Hepatocyte (in vitro differentiated cells): ENCODE measurements at regions not wholly inside any gene's neighbourhood (a gene's known extent, or its start where the extent isn't known, plus 50 kb on each side); places are given as distances from the start of the nearest gene placed in this dataset.
"Not testable (repeated sequence)": the region's sequence is repeated elsewhere in the genome, so short reads cannot be mapped to it uniquely, and the experiment has no call there.

Source experiments
- EZH2 ChIP-seq: fragments of 200-600 bp; sonication (generic); IDR thresholded peaks from 2 replicates; pipeline ENCODE4 v1.6.1; 2016; ENCODE audit warnings: antibody characterized with exemption, mild to moderate bottlenecking, borderline replicate concordance
- EZH2phosphoT487 ChIP-seq: fragments of 200-600 bp; sonication (generic); IDR thresholded peaks from one replicate; pipeline ENCODE4 v1.6.1; 2018; ENCODE audit warnings: antibody characterized with exemption, mild to moderate bottlenecking, low read depth, moderate library complexity; ENCODE audit not compliant: unreplicated experiment, severe bottlenecking
- TF ChIP-seq, protein P1 (sequence below): fragments of 200-600 bp; sonication (generic); IDR thresholded peaks from 2 replicates; pipeline ENCODE4 v1.5.1; 2016; ENCODE audit warnings: antibody characterized with exemption, mild to moderate bottlenecking; ENCODE audit not compliant: poor library complexity

- TF ChIP-seq, protein P1, sequence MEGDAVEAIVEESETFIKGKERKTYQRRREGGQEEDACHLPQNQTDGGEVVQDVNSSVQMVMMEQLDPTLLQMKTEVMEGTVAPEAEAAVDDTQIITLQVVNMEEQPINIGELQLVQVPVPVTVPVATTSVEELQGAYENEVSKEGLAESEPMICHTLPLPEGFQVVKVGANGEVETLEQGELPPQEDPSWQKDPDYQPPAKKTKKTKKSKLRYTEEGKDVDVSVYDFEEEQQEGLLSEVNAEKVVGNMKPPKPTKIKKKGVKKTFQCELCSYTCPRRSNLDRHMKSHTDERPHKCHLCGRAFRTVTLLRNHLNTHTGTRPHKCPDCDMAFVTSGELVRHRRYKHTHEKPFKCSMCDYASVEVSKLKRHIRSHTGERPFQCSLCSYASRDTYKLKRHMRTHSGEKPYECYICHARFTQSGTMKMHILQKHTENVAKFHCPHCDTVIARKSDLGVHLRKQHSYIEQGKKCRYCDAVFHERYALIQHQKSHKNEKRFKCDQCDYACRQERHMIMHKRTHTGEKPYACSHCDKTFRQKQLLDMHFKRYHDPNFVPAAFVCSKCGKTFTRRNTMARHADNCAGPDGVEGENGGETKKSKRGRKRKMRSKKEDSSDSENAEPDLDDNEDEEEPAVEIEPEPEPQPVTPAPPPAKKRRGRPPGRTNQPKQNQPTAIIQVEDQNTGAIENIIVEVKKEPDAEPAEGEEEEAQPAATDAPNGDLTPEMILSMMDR, result not testable (repeated sequence)
- not testable (repeated sequence) for TF ChIP-seq EZH2phosphoT487, EZH2
Measured at GRCh38 chrY:26179326-26179725, 557.4 kb downstream of the CDY1 start.
